HCT116 (cell line): ENCODE measurements at regions not wholly inside any gene's neighbourhood (a gene's known extent, or its start where the extent isn't known, plus 50 kb on each side); places are given as distances from the start of the nearest gene placed in this dataset.

Source experiments
- ATAC-seq: fragments of 200-7000 bp; cut with Tn5 transposase; 2 replicates; pipeline ENCODE4 v1.9.1; 2020; ENCODE audit warnings: mild to moderate bottlenecking, moderate library complexity
- BruUV-seq: library from RNA; stranded (reverse); fragments of 400-500 nt; replicated peaks from 2 replicates; lab custom pipeline; 2021; lab: Mats Ljungman, UMichigan
- CTCF ChIA-PET: fragments of 300-600 bp; sonication (Branson Sonifier 250); formaldehyde crosslinking; loops from one replicate; lab custom pipeline; 2021; ENCODE audit warnings: antibody characterized with exemption; lab: Charles Lee
- POLR2A ChIA-PET: fragments of 300-600, 350-600 bp; sonication (Branson Sonifier 250); formaldehyde crosslinking; loops from one replicate; lab custom pipeline; 2021; ENCODE audit warnings: antibody characterized with exemption; lab: Charles Lee
- RAD21 ChIA-PET, 2 experiments: fragments of 300-600 bp; sonication (Branson Sonifier 250); formaldehyde crosslinking; loops; one replicate each; lab custom pipeline; 2023; ENCODE audit warnings: low total read pairs in 2 of 2; ENCODE audit not compliant: uncharacterized antibody in 2 of 2, unreplicated experiment in 2 of 2, low non-redundant PET in 1 of 2; lab: Charles Lee
- DNase-seq: peaks from one replicate; pipeline ENCODE4 v3.0.0-alpha.2; 2010; ENCODE audit warnings: low read depth, low spot score
- H2AFZ ChIP-seq: fragments of 200-600 bp; shearing (Covaris generic), sonication (generic); 2 replicates; pipeline ENCODE4 v1.6.1; 2017; ENCODE audit warnings: low read depth, mixed run types, mixed read lengths, antibody characterized with exemption, low read length; ENCODE audit not compliant: poor library complexity, severe bottlenecking
- H3K27ac ChIP-seq: 2 replicates; pipeline ENCODE4 v1.5.1; 2012; ENCODE audit warnings: low read depth, low read length
- H3K27me3 ChIP-seq: fragments of 200-600 bp; sonication (generic); 2 replicates; pipeline ENCODE4 v1.6.1; 2016; ENCODE audit warnings: mixed run types, low read length, mixed read lengths; ENCODE audit not compliant: insufficient read depth
- H3K36me3 ChIP-seq, 2 experiments: fragments of 200-500 bp in 1 of 2; fragments of 200-600 bp in 1 of 2; sonication (Bioruptor generic) in 1 of 2; sonication (generic) in 1 of 2; 2 replicates each; pipeline versions ENCODE4 v1.5.1 to v1.6.1; 2014 to 2016; ENCODE audit warnings: low read length in 2 of 2, inconsistent platforms in 1 of 2, mixed read lengths in 1 of 2, mixed run types in 1 of 2; ENCODE audit not compliant: insufficient read depth in 2 of 2, control insufficient read depth in 1 of 2
- H3K4me1 ChIP-seq, 2 experiments: fragments of 200-600 bp in 1 of 2; sonication (generic) in 1 of 2; 2 replicates each; pipeline versions ENCODE4 v1.5.1 to v1.6.1; 2012 to 2017; ENCODE audit warnings: low read length in 2 of 2, inconsistent platforms in 1 of 2, mild to moderate bottlenecking in 1 of 2, mixed read lengths in 1 of 2, mixed run types in 1 of 2, moderate library complexity in 1 of 2; ENCODE audit not compliant: insufficient read depth in 2 of 2, control insufficient read depth in 1 of 2
- H3K4me2 ChIP-seq: fragments of 200-600 bp; sonication (generic); 2 replicates; pipeline ENCODE4 v1.6.1; 2017; ENCODE audit warnings: mixed run types, low read length, mixed read lengths
- H3K4me3 ChIP-seq, 2 experiments: fragments of 200-600 bp in 1 of 2; sonication (generic) in 1 of 2; replicated peaks in 1 of 2; 2 replicates each; pipeline ENCODE4 v1.5.1; 2011 to 2016; ENCODE audit warnings: low read length in 2 of 2, control low read depth in 1 of 2, low read depth in 1 of 2, mild to moderate bottlenecking in 1 of 2, mixed read lengths in 1 of 2, mixed run types in 1 of 2
- H3K79me2 ChIP-seq: fragments of 200-600 bp; sonication (generic); 2 replicates; pipeline ENCODE4 v1.6.1; 2017; ENCODE audit warnings: mild to moderate bottlenecking, mixed run types, low read length, moderate library complexity, mixed read lengths; ENCODE audit not compliant: insufficient read depth
- H3K9ac ChIP-seq: fragments of 200-600 bp; sonication (generic); 2 replicates; pipeline ENCODE4 v1.6.1; 2016; ENCODE audit warnings: low read length, mixed read lengths
- H3K9me2 ChIP-seq: fragments of 200-600 bp; sonication (generic), shearing (Covaris generic); 2 replicates; pipeline ENCODE4 v1.6.1; 2017; ENCODE audit warnings: mixed run types, mild to moderate bottlenecking, moderate library complexity; ENCODE audit not compliant: insufficient read depth
- H3K9me3 ChIP-seq, 2 experiments: fragments of 200-500 bp in 1 of 2; fragments of 200-600 bp in 1 of 2; sonication (Bioruptor generic) in 1 of 2; sonication (generic) in 1 of 2; 2 replicates each; pipeline ENCODE4 v1.6.1; 2014 to 2017; ENCODE audit warnings: low read length in 2 of 2, mixed read lengths in 2 of 2, inconsistent platforms in 1 of 2, low read depth in 1 of 2, mild to moderate bottlenecking in 1 of 2, mixed run types in 1 of 2, moderate library complexity in 1 of 2; ENCODE audit not compliant: control insufficient read depth in 1 of 2, insufficient read depth in 1 of 2
- H4K20me1 ChIP-seq: fragments of 200-600 bp; sonication (generic), shearing (Covaris generic); 2 replicates; pipeline ENCODE4 v1.6.1; 2017; ENCODE audit warnings: mixed run types, mild to moderate bottlenecking, moderate library complexity; ENCODE audit not compliant: insufficient read depth
- CBX3 ChIP-seq: IDR thresholded peaks from 2 replicates; pipeline ENCODE4 v1.6.1; 2012; ENCODE audit warnings: low read depth
- CTCF ChIP-seq, 3 experiments: fragments of 200-600 bp in 1 of 3; sonication (generic) in 1 of 3; IDR thresholded peaks in 2 of 3; conservative IDR thresholded peaks in 1 of 3; 2 replicates each; pipeline ENCODE4 v1.5.1; 2012 to 2017; ENCODE audit warnings: low read depth in 2 of 3, low read length in 2 of 3, antibody characterized with exemption in 1 of 3, borderline replicate concordance in 1 of 3, control low read depth in 1 of 3, mild to moderate bottlenecking in 1 of 3, mixed read lengths in 1 of 3, mixed run types in 1 of 3, moderate library complexity in 1 of 3; ENCODE audit not compliant: insufficient read depth in 1 of 3
- EGR1 ChIP-seq: IDR thresholded peaks from 2 replicates; pipeline ENCODE4 v1.6.1; 2012; ENCODE audit warnings: low read depth
- POLR2A ChIP-seq: IDR thresholded peaks from 2 replicates; pipeline ENCODE4 v1.7.0; 2011; ENCODE audit warnings: borderline replicate concordance; ENCODE audit not compliant: insufficient read depth, insufficient read length; ENCODE audit errors: extremely low read depth
- RAD21 ChIP-seq: IDR thresholded peaks from 2 replicates; pipeline ENCODE4 v1.6.1; 2012; ENCODE audit warnings: low read depth, mild to moderate bottlenecking
- SP1 ChIP-seq: IDR thresholded peaks from 2 replicates; pipeline ENCODE4 v1.6.1; 2012; ENCODE audit warnings: low read depth
- TCF7L2 ChIP-seq: IDR thresholded peaks from 2 replicates; pipeline ENCODE4 v1.7.0; 2011; ENCODE audit warnings: borderline replicate concordance, inconsistent platforms; ENCODE audit not compliant: insufficient read depth, insufficient read length; ENCODE audit errors: extremely low read depth
- ZNF274 ChIP-seq: fragments of 200-500 bp; sonication (Bioruptor generic); IDR thresholded peaks from 2 replicates; pipeline ENCODE4 v1.6.1; 2014; ENCODE audit warnings: mild to moderate bottlenecking, low read depth, low read length, inconsistent platforms
- intact Hi-C: fragments of 100-400 bp; cut with micrococcal nuclease; formaldehyde crosslinking; loops from 2 replicates; pipeline ENCODE4 v1.10.0; 2022
- TF ChIP-seq, protein P1 (sequence below): IDR thresholded peaks from 2 replicates; pipeline ENCODE4 v1.6.1; 2012

DNA sequence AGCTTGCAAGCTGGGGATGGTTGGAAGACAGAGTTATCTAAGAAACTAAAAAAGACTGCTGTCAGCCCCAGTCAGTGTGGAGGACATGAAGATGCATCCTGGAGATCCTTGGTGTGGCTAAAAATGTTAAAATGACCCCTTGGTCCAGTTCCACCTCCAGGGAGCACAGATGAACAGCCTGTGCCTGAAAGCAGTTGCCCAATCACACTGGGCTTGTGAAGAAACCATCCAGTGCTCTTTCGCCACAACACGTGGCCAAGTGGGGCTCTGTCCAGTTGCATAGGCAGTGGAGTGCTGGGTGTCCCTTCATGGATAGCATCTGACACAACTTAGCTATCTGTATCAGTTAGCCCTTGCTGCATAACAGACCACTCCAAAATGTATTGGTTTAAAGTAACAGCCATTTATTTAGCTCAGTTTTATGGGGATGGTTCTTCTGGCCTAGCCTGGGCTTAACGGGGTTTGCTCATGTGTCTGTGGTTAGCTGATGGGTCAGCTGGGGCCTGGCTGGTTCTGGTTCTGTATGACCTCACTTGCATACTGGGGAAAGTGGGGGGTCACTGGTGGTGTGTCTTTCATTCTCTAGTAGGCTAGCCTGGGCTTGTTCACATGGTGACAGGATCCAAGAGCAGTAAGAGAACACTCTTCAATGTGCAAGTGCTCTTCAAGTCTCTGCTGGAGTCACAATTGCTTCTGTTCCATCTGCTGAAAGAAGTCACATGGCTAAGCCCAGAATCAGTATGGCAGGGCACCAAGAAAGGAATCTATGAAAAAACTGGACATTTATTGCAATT lies 226.2 kb downstream of the PDCD6IP start:
- H3K9ac ChIP-seq = no peak overlapping the region
- no peak overlapping the region for H3K27ac ChIP-seq
- no peak overlapping the region for H3K4me3 ChIP-seq
- no peak for TF ChIP-seq CTCF (IDR thresholded peaks at IDR 0.05 in 2 of 3, conservative IDR thresholded peaks at IDR 0.05 in 1 of 3; ENCODE audit: borderline replicate concordance in 1 of 3, insufficient read depth in 1 of 3, low read depth in 2 of 3, low read length in 2 of 3)
- TF ChIP-seq SP1 = no peak
- TF ChIP-seq EGR1 = no peak
- no peak for TF ChIP-seq ZNF274
- no peak for TF ChIP-seq POLR2A
- TF ChIP-seq CBX3 = no peak
- TF ChIP-seq TCF7L2 = no peak
- TF ChIP-seq RAD21 = no peak
- TF ChIP-seq, protein P1, sequence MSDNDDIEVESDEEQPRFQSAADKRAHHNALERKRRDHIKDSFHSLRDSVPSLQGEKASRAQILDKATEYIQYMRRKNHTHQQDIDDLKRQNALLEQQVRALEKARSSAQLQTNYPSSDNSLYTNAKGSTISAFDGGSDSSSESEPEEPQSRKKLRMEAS = no peak
- CTCF ChIA-PET = no interaction called here
- no peaks in the 10 kb centered on the region for H3K79me2 ChIP-seq
- no peaks in the 10 kb centered on the region for H3K9me3 ChIP-seq
- BruUV-seq = no TSS peak
- no peak for ATAC-seq
- intact Hi-C loops = no loop called here
- RAD21 ChIA-PET = no interaction called here
- H3K4me2 ChIP-seq = no peak overlapping the region
- DNase-seq = no peak
- H2AFZ ChIP-seq = no peak overlapping the region
- no peaks in the 10 kb centered on the region for H3K36me3 ChIP-seq
- no peaks in the 10 kb centered on the region for H4K20me1 ChIP-seq
- H3K4me1 ChIP-seq = no peaks in the 10 kb centered on the region
- peaks cover 25% of the 10 kb centered on the region for H3K27me3 ChIP-seq
- POLR2A ChIA-PET = no interaction called here
- no peaks in the 10 kb centered on the region for H3K9me2 ChIP-seq
